GM23338 (cell line): ENCODE measurements at regions not wholly inside any gene's neighbourhood (a gene's known extent, or its start where the extent isn't known, plus 50 kb on each side); places are given as distances from the start of the nearest gene placed in this dataset.

Source experiments
- CREB1 ChIP-seq: fragments of 250-450 bp; sonication (Bioruptor Pico); IDR thresholded peaks from 2 replicates; pipeline ENCODE4 v1.5.0; 2020; ENCODE audit warnings: low read depth, mild to moderate bottlenecking, moderate library complexity
- POLR2AphosphoS5 ChIP-seq: IDR thresholded peaks from 2 replicates; pipeline ENCODE4 v1.6.1; 2016; ENCODE audit warnings: antibody characterized with exemption, low read depth
- TF ChIP-seq, protein P1 (sequence below), 2 experiments: fragments of 200-600 bp in 1 of 2; sonication (generic) in 1 of 2; conservative IDR thresholded peaks; 2 replicates each; pipeline versions ENCODE4 v1.5.1 to v1.6.1; 2016 to 2017; ENCODE audit warnings: antibody characterized with exemption in 2 of 2, low read depth in 2 of 2, mild to moderate bottlenecking in 2 of 2, moderate library complexity in 1 of 2

DNA sequence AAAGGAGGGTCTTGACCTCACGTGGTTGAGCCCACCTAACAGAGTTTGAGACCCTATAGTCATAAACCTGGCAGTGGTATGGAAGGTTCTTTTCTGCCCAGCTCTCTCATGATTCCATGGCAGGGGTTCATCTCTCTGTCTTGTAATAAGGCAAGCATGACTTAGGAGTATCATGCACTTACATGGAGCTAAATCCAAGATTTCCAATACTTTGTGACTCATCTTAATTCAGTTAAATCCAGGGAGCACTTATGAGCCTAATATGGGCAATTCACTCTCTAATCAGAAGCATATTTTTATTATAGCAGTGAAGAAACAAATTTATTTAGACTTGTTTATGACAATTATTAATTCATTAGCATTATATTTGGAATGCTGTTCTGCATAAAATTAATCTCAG is 131.8 kb upstream of the CPSF6 start:
- TF ChIP-seq, protein P1, sequence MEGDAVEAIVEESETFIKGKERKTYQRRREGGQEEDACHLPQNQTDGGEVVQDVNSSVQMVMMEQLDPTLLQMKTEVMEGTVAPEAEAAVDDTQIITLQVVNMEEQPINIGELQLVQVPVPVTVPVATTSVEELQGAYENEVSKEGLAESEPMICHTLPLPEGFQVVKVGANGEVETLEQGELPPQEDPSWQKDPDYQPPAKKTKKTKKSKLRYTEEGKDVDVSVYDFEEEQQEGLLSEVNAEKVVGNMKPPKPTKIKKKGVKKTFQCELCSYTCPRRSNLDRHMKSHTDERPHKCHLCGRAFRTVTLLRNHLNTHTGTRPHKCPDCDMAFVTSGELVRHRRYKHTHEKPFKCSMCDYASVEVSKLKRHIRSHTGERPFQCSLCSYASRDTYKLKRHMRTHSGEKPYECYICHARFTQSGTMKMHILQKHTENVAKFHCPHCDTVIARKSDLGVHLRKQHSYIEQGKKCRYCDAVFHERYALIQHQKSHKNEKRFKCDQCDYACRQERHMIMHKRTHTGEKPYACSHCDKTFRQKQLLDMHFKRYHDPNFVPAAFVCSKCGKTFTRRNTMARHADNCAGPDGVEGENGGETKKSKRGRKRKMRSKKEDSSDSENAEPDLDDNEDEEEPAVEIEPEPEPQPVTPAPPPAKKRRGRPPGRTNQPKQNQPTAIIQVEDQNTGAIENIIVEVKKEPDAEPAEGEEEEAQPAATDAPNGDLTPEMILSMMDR (conservative IDR thresholded peaks at IDR 0.05; ENCODE audit: low read depth in 2 of 2): no peak
- TF ChIP-seq POLR2AphosphoS5 (no peak), CREB1 (CRISPR knock-in tag) (no peak)
